ENCODE measurements at regions not wholly inside any gene's neighbourhood (a gene's known extent, or its start where the extent isn't known, plus 50 kb on each side); places are given as distances from the start of the nearest gene placed in this dataset.

DNA sequence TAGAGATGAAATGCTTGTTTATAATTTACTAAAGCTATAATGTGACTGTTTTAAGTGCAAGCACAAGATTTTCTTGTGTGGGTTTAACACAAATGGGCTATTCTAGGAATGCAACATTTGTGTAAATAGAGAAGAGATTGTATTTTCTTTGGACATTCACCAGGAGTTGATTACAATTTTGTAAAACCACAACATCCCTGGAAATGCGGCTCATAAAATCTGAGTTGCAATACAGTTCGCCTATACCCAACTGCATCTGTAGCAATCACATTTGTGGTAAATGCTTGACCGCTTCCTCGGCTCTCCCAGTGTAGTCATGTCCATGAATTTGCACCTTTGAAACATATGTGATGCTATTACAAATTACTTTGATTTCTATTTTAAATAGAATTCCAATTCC, 348.7 kb upstream of the CDH20 start:
- DNase-seq, result no peak

DNA sequence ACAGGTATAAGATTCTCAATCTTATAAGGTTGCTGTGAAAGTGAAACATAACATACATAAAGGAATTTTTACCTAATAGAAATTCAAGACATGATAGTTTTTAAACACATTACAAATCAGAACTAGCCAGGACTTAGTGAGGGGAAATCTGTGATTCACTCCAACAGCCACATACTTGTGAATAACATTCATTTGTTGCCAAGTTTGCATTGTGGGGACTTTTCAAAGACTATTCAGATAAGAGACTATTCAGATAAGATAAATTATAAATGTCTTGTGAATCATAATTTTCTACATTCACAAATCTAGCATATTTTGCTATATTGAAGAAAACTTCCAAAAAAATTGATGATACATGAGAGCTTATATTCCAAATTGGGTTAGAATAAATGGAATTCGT, 345.3 kb upstream of the CDH20 start:
- DNase-seq, result no peak

DNA sequence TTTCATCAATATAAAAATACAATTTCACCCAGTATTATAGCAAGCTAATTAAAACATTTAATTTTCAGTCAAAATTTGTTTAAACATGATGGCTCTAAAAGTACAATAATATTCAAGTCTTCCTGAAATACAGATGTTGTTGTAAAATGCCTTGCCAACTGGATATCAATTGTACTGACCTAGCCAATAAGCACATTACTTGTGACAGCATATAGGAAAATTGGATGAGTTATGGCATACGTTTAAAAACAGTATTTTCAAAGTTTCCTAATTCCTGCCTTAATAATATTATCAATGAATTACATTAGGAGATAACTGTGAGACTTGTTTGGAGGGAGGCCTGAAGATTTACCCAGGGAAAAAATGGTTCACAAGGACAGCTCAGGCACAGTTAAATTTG, 336.9 kb upstream of the CDH20 start:
- no peak for DNase-seq

DNA sequence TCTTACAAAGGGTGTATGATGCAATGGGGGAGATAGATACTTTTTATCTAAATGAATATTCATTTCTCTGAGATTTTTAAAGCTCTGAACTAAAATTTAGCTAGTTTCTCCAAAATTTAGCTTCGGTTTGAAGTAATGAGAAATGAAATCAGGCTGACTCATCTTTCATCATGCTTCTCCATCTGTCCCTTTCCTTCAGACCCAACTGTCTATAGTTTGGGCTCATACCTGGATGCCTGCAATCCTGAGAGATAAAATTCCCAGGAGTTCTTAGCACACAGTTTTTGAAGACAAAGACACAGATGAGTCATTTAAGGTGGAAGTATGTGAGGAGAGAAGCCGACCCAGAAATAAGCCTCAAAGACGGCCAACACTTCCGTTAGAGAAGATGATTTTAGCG, 336.4 kb upstream of the CDH20 start:
- DNase-seq, result no peak

DNA sequence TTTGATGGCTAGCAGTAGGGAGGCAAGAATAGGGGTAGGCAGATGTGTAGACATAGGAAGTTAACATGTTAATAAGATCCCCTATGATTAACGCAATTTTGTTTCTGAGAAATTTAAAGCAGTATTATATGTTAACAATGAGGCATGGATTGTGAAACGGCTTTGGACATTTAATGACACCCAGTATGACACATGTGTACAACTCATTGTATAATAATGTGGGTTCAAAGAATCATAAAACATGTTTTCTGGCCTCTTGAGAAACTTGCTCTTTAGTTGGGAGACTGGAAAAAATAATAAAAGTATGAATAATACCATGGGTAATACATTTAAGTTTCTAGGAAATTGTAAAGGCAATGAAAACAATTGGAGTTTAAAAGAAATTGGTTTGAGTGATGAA, 332.1 kb upstream of the CDH20 start:
- no peak for DNase-seq

DNA sequence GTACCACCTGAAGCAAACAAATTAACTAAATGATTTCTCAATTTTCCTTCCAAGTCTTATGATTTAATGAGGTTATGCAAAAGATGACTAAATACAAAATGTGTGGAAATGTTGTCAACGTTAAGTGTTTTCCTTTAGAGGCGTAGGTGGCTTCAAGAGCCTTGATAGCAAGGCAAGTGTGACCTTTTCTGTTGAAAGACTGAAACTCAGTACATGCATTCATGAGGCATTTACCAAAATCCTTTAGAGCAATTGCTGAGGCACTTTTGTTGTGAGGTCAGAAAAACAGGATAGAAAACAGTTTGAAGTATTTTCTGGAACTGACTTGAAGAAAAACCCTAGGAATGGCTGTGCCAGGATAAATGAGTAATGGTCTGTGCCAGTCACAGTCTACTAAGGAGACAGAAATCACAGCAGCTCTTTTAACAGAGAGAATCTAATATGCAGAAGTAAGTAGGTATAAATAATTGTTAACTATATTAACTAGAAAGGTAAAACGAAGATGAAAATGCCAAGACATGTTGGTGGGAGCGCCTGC, 326.5 kb upstream of the CDH20 start:
- DNase-seq, result no peak

DNA sequence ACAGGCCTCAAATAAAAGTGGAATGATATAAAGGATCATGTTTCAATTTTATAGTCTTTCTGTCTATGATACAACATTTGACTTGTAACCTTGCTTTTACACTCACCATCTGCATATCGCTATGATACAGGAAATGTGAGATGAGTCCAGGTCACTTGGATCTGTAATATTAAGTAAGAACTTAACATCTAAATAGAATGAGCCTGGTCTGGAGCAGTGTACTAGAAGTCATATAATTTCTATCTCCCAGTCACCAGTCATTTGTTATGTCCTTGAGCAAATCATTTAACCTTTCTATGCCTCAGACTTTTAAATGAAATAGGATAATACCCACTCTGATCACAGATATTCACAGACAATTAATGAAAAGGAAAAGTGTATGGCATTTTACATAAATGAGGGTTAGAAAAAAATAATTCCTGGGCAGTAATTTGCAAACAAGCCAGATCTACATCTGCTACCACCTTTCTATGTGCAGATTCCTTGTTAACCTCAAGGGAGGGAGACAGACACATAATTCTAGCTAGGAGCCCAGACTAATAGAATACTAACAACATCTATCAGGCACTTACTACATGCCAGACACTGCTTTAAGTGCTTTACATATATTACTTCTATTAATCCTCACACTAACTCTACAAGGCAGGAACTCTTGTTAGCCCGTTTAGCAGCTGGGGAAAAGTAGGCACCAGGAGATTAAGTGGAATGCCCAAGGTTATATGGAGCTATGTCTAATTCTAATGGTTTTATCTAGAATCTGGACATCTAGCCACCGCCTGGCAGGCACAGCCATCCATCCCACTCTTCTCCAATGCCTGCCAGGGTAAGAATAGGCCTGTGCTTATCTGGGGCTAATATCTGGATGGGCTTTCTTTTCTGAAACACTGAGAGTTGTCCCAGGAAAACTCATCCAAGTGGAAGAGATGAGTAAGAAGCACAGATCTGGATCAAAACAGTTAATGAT, 313.6 kb upstream of the CDH20 start:
- DNase-seq, result no peak

DNA sequence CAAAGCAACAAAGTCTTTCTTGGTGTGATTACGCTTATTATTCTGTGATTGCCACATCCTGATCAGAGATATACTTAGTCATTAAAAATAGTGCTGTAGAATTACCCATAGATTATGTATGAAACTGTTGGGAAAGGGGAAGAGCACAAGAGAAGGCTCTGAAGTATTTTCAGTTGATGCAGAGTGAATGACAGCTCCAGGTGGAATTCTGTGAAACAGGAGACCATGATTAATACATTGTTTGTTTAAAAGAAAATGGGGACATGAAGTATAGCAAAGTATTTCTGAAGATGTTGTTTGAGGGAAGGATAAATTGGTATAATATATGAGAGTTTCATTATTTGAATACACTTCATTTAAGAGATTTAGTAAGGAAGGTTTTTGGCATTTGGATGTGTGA, 307.6 kb upstream of the CDH20 start:
- no peak for DNase-seq

DNA sequence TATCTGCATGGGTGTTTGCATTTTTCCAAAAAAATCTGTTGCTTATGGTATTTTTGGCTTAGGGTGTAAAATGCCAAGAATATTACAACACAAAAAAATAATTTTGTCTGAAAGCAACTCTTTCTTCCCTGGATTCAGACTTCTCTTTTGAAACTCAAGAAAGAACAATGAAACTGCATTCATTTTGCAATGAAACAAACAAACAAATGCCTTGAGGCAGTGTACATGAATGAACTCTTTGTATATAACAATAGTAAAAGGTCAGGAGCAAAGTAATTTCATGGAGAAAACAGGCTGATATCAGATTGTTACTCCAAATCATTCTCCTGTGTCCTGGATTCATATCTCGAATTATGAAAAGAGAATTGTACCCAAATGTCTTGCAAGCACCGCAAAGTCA, 301.6 kb upstream of the CDH20 start:
- DNase-seq, result no peak

DNA sequence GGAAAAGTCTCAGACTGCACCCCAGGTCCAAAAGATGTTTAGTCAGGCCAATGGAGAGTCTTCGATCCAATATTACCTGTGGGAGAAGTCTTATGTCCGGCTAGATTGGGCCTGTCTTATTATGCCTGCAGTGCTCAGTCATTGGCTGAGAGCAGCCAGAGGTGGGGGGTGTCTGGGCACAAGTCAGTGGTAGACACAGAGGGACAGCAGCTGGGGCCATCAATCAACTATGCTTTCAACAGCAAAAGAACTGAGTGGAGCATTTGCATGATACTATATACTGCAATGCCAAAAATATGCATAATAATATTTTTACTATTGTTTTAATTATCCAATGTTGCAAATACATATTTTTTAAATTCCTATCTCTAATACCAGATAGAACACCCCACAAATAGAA, 298.6 kb upstream of the CDH20 start:
- DNase-seq, result no peak

DNA sequence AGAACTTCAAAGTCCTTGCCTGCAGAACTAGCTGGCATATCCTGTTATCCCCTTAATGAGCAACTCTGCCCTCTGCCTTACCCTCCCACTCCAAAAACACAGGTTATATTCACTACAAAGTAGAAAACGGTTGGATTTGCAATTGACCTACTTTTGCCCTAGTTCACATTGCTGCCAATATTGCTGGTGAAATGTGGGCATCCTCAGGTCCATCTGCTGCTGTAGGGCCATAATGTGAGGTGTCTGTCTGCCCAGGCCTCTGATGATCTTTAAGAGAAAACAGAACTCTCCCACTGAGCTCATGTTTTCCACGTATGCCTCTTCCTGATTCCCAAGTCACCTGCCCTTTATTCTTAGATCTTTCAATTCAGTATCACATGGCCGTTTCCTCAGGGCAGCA, 294.0 kb upstream of the CDH20 start:
- no peak for DNase-seq

DNA sequence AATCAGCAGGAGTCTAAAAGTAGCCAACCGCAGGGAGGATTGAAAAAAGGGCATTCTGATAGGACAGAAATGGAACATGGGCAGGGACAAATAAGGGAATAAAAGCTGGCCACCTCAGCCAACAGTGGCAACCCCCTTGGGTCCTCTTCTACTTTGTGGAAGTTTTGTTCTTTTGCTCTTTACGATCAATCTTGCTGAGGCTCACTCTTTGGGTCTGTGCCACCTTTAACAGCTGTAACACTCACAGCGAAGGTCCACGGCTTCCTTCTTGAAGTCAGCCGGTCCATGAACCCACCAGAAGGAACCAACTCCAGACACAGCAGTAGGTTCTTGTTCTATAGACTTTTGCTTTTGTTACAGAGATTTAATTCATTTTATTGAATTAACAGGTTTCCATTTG, 285.4 kb upstream of the CDH20 start:
- DNase-seq, result no peak

DNA sequence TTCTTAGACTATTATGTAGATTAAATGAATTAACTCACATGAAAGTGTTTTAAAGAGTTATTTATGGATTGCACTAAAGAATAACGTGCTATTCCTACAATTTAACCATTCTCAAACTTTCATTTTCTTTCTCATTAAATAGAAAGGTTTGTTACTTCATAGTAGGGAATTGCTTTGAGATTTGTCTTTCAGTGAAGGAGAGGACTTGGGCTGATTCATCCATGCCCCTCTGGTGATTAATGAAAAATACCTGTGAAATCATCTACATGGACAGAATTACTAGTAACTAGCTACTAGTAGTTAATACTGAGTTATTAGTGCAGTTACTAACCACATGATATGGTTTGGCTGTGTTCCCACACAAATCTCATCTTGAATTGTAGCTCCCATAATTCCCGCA, 275.8 kb upstream of the CDH20 start:
- no peak for DNase-seq

DNA sequence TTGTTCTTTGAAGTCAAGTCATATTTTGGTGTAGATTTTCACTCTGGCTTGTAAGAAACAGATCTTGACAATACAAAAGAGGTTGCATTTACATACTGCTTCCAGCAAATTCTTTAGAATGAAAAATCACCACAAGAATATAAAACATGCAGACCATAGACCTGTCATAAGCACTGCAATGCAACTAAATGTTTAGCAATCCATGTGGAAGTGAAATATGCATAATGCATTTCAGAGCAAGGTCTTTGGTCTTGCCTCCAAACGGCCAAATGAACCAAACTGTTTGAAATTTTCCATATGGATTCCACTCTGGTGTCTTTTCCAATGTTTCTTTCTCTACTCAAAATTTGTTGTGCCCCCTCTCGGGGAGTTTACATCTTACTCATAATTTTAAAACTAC, 271.0 kb upstream of the CDH20 start:
- no peak for DNase-seq

DNA sequence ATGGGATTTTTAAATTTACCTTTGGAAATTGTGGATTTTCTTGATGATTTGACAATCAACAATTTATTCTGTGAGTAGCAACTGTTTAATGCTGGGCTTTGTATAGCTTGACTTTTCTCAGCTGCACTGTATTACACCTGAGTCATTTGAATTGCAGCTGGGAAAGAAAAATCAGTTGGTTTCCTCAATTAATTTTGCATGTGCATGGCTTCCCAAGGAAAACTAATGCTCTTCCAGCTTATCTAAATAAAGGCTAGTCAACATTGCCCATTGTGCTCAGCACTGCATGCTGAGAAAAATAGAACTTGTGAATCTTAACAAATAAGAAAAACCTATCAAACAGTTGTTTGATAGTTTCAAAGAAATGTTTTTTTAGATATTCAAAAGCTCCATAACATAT, 268.3 kb upstream of the CDH20 start:
- DNase-seq, result no peak

DNA sequence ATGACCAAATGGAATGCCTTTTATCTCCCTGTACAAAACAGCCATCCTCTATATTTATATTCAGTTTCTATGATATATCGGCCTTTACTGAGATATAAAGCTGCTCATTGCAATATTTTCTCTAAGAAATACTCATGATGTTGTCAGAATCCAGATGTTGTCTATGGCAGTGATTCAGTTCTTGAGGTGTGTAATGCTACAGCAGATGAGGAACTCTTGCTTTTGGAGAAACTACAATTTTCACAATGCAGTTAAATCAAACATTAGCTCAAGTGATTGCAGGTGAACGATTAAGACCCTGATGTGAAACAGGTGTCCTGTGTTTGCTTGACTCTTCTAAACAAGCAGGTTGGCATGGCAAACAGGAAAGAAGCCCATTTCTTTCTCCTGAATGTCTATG, 256.2 kb upstream of the CDH20 start:
- no peak for DNase-seq

DNA sequence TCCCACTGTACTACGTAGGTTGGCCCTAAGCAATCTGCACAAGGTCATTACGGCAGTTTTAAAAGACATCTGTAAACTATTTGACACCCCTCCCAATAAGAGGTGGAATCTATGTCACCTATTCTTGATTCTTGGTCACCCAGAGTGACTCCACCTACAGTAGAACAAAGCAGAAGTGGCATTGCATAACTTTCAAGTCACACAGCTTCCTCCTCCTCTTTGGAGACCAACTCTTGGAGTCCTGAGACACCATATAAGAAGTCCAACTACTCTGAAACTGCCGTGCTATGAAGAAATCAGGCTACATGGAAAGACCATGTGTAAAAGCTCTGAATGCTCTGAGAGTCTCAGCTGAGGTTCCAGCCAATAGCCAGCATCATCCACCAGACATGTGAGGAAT, 253.5 kb upstream of the CDH20 start:
- no peak for DNase-seq

DNA sequence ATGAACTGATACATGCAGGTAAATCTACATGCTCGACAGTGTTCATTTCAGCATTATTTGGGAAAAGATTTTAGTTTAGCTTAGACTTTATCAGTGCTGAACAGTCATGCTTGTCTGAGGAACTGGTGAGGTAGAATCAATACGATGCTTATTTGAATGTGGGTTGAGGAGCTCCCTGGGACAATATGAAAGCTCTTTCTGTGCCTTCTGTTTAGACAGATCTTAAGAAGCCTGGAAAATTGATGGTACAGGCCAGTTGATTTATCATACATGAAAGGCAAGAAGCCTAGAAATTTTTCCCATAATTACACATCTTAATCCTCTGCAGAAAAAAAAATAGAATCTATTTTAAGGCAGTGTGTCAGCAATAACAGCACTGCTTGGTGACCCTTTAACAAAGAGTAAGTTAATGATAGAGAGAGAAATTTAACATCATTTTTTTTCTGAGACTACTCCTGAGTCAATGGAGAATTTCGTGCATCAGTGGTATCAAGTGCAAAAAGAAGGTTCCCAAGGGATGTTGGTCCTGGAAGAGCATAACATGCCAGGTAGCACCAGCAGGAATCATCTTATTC, 252.2 kb upstream of the CDH20 start:
- no peak for DNase-seq

DNA sequence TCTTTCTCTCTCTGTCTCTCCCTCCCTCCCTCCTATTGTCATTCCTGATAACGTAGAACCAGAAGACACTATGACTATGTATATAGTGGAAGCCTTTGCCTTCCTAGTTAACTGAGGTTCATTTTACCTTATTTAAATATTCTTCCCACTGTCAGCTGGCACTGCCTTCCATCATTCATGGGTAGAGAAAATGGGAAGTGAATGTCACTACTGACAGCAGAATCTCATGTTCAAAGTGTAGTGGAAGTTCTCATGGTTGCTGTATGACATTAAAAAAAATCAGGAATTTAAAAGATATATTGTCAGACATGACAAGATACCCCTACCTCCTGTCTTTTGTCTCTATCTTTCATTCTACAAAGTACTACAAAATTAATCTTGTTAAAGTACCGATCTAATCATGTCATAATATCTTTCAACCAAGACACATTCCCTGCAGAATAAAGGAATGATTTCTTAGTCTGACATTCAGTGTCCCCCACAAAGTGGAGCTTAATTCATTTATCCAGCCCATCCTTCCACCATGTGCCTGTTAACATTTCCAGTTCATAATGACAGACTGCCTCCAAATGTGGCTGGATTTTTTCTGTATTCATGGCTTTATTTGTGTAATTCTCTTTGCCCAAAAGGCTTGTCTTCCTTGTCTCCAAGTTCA, 250.1 kb upstream of the CDH20 start:
- no peak for DNase-seq

DNA sequence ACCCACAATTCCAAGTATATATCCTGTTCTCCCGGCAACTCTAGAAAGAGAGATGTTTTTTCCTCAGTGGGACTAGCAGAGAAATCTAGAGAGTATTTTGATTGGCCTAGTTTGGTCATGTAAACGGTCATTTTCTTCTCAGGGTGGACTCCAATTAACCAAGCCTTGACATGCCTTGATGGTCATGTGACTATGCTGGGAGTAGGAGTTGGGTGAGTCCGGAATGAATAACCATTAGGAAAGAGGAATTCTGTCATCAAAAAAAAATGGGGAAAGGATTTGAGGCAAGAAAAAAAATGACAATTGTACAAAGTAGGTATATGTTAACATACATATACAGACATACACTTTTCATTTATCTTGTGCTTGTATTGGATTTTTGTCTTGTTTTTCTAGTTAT, 248.2 kb upstream of the CDH20 start:
- no peak for DNase-seq

DNA sequence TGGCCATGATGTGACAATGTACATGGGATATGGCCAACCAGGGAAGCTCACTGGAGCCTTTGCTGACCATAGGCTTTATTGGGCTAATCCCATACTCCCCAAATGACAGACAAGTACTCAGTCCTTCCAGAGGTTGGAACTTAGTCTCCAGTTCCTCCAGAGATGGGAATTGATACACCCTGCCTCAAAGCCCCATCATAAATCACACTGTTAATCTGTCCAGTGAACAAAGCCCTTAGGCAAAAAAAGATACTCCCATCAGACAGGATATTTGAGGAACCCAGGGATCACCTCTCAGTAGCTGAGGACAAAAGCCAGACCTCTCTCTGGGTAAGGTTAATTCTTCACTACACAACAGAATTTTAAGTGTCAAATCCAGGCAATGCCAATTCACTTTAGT, 247.5 kb upstream of the CDH20 start:
- no peak for DNase-seq

DNA sequence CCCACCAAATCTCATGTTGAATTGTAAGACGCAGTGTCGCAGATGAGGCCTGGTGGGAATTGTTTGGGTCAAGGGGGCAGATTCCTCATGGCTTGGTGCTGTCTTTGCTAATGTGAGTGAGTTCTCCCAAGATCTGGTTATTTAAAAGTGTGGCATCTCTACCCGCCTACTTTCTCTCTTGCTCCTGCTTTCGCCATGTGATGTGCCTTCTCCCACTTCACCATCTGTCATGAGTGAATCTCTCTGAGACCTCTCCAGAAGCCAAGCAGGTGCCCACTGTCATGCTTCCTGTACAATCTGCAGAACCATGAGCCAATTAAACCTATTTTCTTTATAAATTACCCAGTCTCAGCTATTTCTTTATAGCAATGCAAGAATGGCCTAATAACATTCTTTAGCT, 246.6 kb upstream of the CDH20 start:
- no peak for DNase-seq

DNA sequence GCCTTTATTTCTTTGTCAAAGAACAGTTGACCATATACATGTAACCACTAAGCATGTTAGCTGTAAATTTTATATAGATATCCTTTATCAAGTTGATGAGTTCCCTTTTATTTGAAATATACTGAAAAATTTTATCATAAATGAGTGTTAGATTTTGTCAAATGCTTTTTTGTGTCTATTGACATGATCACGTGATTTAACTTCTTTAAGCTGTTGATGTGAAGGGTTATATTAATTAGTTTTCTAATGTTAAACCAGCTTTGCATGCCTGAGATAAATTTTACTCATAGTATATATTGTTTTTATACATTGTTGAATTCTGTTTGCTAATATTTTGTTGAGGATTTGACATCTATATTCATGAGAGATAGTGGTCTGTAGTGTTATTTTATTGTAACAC, 241.9 kb upstream of the CDH20 start:
- no peak for DNase-seq

DNA sequence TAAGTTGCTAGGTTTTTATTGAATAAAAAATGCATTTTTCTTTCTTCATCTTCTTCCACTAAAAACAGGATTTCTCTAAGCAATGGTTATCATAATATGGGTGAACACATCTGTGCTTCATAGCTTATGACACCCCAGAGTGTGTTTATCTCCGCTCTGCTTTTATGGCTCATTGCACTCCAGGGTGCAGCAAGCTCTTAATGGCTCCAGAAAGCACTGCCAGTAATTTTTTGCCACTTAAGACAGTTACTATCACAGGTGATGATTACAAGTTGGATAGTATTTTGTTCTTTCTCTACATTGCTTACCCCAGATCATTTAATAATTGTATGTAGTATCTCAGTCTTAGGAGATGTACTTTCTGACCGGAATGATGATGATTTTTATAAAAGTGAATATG, 239.3 kb upstream of the CDH20 start:
- no peak for DNase-seq

Measured in NCI-H446 treated with DMSO at 0.1 percent for 48 hours (cell line).